Astrocyte (in vitro differentiated cells and primary cell): ENCODE measurements at regions not wholly inside any gene's neighbourhood (a gene's known extent, or its start where the extent isn't known, plus 50 kb on each side); places are given as distances from the start of the nearest gene placed in this dataset.

Experiments
- EZH2 ChIP-seq: IDR thresholded peaks from 2 replicates; pipeline ENCODE4 v1.6.1; 2012; ENCODE audit warnings: mild to moderate bottlenecking, low read length, inconsistent platforms; ENCODE audit not compliant: insufficient read depth
- TF ChIP-seq, protein P1 (sequence below): IDR thresholded peaks from 2 replicates; pipeline ENCODE4 v1.5.1; 2011; ENCODE audit warnings: low read depth, mild to moderate bottlenecking, inconsistent platforms, low read length, moderate library complexity; ENCODE audit not compliant: insufficient read depth

DNA sequence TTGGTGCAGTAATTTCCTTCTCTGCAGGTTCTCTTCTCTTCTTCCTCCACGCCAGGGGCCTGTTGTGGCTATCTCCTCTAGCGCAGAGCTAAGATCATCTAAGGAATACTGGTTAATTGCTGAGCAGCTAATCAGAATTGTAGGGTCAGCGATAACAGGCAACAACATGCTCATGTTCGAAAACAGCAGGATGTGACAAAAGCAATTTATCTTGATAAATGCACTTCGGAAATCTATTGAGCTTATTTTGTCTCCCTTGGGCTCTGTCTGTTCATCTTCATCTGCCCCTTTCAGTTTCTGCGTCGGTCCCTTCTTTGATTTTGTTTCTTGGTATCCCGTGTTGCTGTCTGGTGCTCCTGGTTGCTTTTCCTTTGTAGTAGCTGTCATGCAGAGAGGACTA is 67.3 kb upstream of the MAP3K7 start:
- TF ChIP-seq, protein P1, sequence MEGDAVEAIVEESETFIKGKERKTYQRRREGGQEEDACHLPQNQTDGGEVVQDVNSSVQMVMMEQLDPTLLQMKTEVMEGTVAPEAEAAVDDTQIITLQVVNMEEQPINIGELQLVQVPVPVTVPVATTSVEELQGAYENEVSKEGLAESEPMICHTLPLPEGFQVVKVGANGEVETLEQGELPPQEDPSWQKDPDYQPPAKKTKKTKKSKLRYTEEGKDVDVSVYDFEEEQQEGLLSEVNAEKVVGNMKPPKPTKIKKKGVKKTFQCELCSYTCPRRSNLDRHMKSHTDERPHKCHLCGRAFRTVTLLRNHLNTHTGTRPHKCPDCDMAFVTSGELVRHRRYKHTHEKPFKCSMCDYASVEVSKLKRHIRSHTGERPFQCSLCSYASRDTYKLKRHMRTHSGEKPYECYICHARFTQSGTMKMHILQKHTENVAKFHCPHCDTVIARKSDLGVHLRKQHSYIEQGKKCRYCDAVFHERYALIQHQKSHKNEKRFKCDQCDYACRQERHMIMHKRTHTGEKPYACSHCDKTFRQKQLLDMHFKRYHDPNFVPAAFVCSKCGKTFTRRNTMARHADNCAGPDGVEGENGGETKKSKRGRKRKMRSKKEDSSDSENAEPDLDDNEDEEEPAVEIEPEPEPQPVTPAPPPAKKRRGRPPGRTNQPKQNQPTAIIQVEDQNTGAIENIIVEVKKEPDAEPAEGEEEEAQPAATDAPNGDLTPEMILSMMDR = no peak
- no peak for TF ChIP-seq EZH2
